CD14-positive monocyte (primary cell): ENCODE measurements at regions not wholly inside any gene's neighbourhood (a gene's known extent, or its start where the extent isn't known, plus 50 kb on each side); places are given as distances from the start of the nearest gene placed in this dataset.

Experiments
- DNase-seq, 3 donors: peaks; one replicate each; pipeline ENCODE4 v3.0.0-alpha.2; 2011 to 2022
- H2AFZ ChIP-seq: 2 replicates; pipeline ENCODE4 v1.6.0; 2012; ENCODE audit warnings: mild to moderate bottlenecking, low read depth, low read length, inconsistent platforms; ENCODE audit not compliant: insufficient read depth, poor library complexity, severe bottlenecking
- H3K27ac ChIP-seq, 2 donors: 1 replicate in 1 of 2; 2 replicates in 1 of 2; pipeline ENCODE4 v1.5.1; 2012 to 2013; ENCODE audit warnings: low read length in 2 of 2, control low read depth in 1 of 2, inconsistent platforms in 1 of 2, low read depth in 1 of 2, mild to moderate bottlenecking in 1 of 2
- H3K27me3 ChIP-seq, 2 donors: one replicate each; pipeline versions ENCODE4 v1.6.0 to v1.6.1; 2011 to 2013; ENCODE audit warnings: low read length in 2 of 2; ENCODE audit not compliant: control insufficient read depth in 2 of 2, insufficient read depth in 2 of 2
- H3K36me3 ChIP-seq, 2 donors: replicated peaks in 1 of 2; 1 replicate in 1 of 2; 2 replicates in 1 of 2; pipeline versions ENCODE4 v1.5.1 to v1.6.1; 2012 to 2013; ENCODE audit warnings: low read length in 2 of 2, control low read depth in 1 of 2, inconsistent platforms in 1 of 2, mild to moderate bottlenecking in 1 of 2; ENCODE audit not compliant: insufficient read depth in 2 of 2, control insufficient read depth in 1 of 2
- H3K4me1 ChIP-seq, 2 donors: 1 replicate in 1 of 2; 2 replicates in 1 of 2; pipeline versions ENCODE4 v1.5.1 to v1.6.1; 2012 to 2013; ENCODE audit warnings: low read length in 2 of 2, control low read depth in 1 of 2, inconsistent platforms in 1 of 2, mild to moderate bottlenecking in 1 of 2, moderate library complexity in 1 of 2; ENCODE audit not compliant: insufficient read depth in 2 of 2, control insufficient read depth in 1 of 2
- H3K4me2 ChIP-seq: replicated peaks from 2 replicates; pipeline ENCODE3; 2012; ENCODE audit warnings: low read length, moderate library complexity, mild to moderate bottlenecking; ENCODE audit not compliant: poor library complexity, severe bottlenecking; ENCODE audit errors: extremely low read depth
- H3K4me3 ChIP-seq, 3 experiments: fragments of 200-600 bp in 1 of 3; sonication (generic) in 1 of 3; replicated peaks in 1 of 3; 1 replicate in 2 of 3; 2 replicates in 1 of 3; pipeline ENCODE4 v1.5.1; 2011 to 2013; ENCODE audit warnings: low read length in 3 of 3, mild to moderate bottlenecking in 3 of 3, control low read depth in 2 of 3, low read depth in 2 of 3, inconsistent platforms in 1 of 3, moderate library complexity in 1 of 3
- H3K79me2 ChIP-seq: 2 replicates; pipeline ENCODE4 v1.6.0; 2012; ENCODE audit warnings: mild to moderate bottlenecking, control low read depth, inconsistent platforms, low read length, moderate library complexity; ENCODE audit not compliant: insufficient read depth
- H3K9ac ChIP-seq: 2 replicates; pipeline ENCODE4 v1.6.0; 2017; ENCODE audit warnings: low read length, mild to moderate bottlenecking; ENCODE audit not compliant: insufficient read depth, poor library complexity, severe bottlenecking
- H3K9me3 ChIP-seq, 2 donors: replicated peaks in 1 of 2; 1 replicate in 1 of 2; 2 replicates in 1 of 2; pipeline versions ENCODE4 v1.5.1 to v1.6.1; 2012 to 2013; ENCODE audit warnings: low read length in 2 of 2, control low read depth in 1 of 2; ENCODE audit not compliant: control insufficient read depth in 1 of 2, insufficient read depth in 1 of 2
- H4K20me1 ChIP-seq: 2 replicates; pipeline ENCODE4 v1.6.0; 2012; ENCODE audit warnings: mild to moderate bottlenecking, low read length, control low read depth, moderate library complexity; ENCODE audit not compliant: insufficient read depth
- H3K27ac Mint-ChIP-seq, 7 donors: one replicate each; pipeline ENCODE4 v1.8.0; 2020; ENCODE audit warnings: mild to moderate bottlenecking in 7 of 7, mixed read lengths in 7 of 7, moderate library complexity in 6 of 7, inconsistent platforms in 2 of 7
- H3K27me3 Mint-ChIP-seq, 3 donors: one replicate each; pipeline ENCODE4 v1.8.0; 2021 to 2022; ENCODE audit warnings: low read depth in 3 of 3, mild to moderate bottlenecking in 3 of 3, mixed read lengths in 3 of 3, moderate library complexity in 3 of 3, inconsistent platforms in 1 of 3
- H3K36me3 Mint-ChIP-seq, 2 donors: one replicate each; pipeline ENCODE4 v1.8.0; 2020; ENCODE audit warnings: mixed read lengths in 2 of 2, inconsistent platforms in 1 of 2, mild to moderate bottlenecking in 1 of 2
- H3K4me1 Mint-ChIP-seq: one replicate; pipeline ENCODE4 v1.8.0; 2020; ENCODE audit warnings: mild to moderate bottlenecking, mixed read lengths
- H3K4me3 Mint-ChIP-seq, 2 donors: one replicate each; pipeline ENCODE4 v1.8.0; 2020; ENCODE audit warnings: mild to moderate bottlenecking in 2 of 2, mixed read lengths in 2 of 2, moderate library complexity in 1 of 2
- H3K9me3 Mint-ChIP-seq, 7 donors: one replicate each; pipeline ENCODE4 v1.8.0; 2020 to 2022; ENCODE audit warnings: mixed read lengths in 7 of 7, mild to moderate bottlenecking in 6 of 7, moderate library complexity in 6 of 7, inconsistent platforms in 2 of 7
- WGBS: methylation state at CpG from one replicate; pipeline ENCODE4 v1.1.5; 2013; ENCODE audit warnings: missing lambda C conversion rate; ENCODE audit not compliant: insufficient coverage; 5-methylcytosine and 5-hydroxymethylcytosine counted together
- intact Hi-C, 2 donors: fragments of 100-400 bp; cut with micrococcal nuclease; formaldehyde crosslinking; loops; one replicate each; pipeline versions ENCODE4 v1.15.0 to v1.15.1; 2023
- TF ChIP-seq, protein P1 (sequence below): fragments of 200-600 bp; IDR thresholded peaks from one replicate; pipeline ENCODE4 v1.8.0; 2022; ENCODE audit warnings: antibody characterized with exemption, mild to moderate bottlenecking

DNA sequence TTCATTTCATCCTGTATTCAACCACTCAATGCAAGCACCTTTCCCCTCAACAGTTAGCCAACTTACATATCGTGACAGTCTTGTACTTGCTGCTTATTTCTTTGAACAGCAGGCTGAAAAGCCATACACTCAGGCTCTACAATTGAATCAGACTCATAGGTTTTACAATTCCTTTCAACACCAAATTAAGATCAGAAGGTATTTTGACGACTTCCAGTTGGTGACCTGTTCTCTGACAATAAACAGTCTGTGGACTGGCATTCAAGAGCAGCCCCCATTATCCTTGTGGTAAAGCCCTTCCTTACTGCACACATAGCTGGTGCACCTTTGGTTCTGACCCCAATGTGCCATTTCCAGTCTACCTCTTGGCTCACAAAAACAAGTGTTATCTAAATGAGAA, 140.0 kb upstream of the MB21D2 start:
- Histone ChIP-seq H2AFZ (no peak overlapping the region), H3K4me1 (no peaks in the 10 kb centered on the region), H3K27me3 (no peaks in the 10 kb centered on the region), H3K9me3 (no peaks in the 10 kb centered on the region), H3K27ac (no peak overlapping the region), H3K4me2 (no peak overlapping the region), H3K4me3 (no peak overlapping the region), H3K36me3 (no peaks in the 10 kb centered on the region), H3K9ac (no peak overlapping the region), H3K79me2 (no peaks in the 10 kb centered on the region), H4K20me1 (no peaks in the 10 kb centered on the region)
- TF ChIP-seq, protein P1, sequence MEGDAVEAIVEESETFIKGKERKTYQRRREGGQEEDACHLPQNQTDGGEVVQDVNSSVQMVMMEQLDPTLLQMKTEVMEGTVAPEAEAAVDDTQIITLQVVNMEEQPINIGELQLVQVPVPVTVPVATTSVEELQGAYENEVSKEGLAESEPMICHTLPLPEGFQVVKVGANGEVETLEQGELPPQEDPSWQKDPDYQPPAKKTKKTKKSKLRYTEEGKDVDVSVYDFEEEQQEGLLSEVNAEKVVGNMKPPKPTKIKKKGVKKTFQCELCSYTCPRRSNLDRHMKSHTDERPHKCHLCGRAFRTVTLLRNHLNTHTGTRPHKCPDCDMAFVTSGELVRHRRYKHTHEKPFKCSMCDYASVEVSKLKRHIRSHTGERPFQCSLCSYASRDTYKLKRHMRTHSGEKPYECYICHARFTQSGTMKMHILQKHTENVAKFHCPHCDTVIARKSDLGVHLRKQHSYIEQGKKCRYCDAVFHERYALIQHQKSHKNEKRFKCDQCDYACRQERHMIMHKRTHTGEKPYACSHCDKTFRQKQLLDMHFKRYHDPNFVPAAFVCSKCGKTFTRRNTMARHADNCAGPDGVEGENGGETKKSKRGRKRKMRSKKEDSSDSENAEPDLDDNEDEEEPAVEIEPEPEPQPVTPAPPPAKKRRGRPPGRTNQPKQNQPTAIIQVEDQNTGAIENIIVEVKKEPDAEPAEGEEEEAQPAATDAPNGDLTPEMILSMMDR: no peak
- H3K27me3 Mint-ChIP-seq: peaks cover 0 to 1% (median 1%) of the 10 kb centered on the region in 3 donors
- intact Hi-C loops: no loop called here
- H3K9me3 Mint-ChIP-seq: peaks cover 0 to 2% (median 0%) of the 10 kb centered on the region in 7 donors
- no peaks in the 10 kb centered on the region for H3K4me1 Mint-ChIP-seq
- no peaks in the 10 kb centered on the region for H3K36me3 Mint-ChIP-seq
- no peak overlapping the region for H3K4me3 Mint-ChIP-seq
- WGBS: 60% methylated on average over 2 of the region's 2 CpGs
- no peak overlapping the region for H3K27ac Mint-ChIP-seq
- DNase-seq: no peak

DNA sequence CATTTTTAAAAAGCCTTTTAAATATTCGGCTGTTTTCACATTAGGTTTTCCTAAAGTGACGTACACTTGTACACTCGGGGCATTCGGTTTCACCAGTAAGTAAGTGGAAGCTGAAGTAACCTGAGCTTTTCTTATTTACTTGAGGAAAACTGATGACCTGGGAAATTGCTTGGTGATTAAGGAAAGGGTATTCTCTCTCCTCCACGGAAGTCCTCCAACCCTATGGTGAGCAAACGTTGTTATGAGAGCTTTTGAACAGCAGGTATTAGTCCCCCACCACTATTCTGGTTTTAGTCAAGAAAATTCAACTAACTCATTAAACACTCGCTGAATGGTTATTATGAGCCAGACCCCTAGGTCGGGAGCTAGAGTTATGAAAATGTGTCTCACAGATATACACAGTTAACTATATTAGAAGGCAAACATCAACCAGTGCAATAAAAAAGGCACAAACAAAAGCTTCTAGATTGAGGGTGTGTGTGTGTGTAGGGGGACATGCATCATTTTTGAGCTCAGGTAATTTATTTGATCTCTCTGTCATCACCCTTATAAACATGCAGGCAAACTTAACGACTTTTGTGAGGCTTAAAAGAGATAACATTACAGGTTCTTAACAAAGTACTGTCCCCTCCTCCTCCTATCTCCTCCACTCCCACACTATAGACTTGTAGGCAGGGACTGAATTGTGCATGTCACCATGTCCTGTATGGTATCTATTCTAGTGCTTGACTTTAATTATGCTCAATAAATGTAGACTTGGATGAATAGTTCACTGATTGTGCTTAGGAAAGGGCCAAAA, 143.3 kb upstream of the MB21D2 start:
- Mint-ChIP-seq H3K27me3 (peaks cover 0 to 3% (median 0%) of the 10 kb centered on the region in 3 donors), H3K27ac (no peak overlapping the region), H3K4me3 (no peak overlapping the region), H3K9me3 (peaks cover 0 to 2% (median 0%) of the 10 kb centered on the region in 7 donors), H3K4me1 (no peaks in the 10 kb centered on the region), H3K36me3 (no peaks in the 10 kb centered on the region)
- Histone ChIP-seq H4K20me1 (no peaks in the 10 kb centered on the region), H3K9me3 (no peaks in the 10 kb centered on the region), H3K4me3 (no peak overlapping the region), H3K9ac (no peak overlapping the region), H3K27me3 (no peaks in the 10 kb centered on the region), H3K4me1 (no peaks in the 10 kb centered on the region), H3K27ac (no peak overlapping the region), H3K79me2 (no peaks in the 10 kb centered on the region), H2AFZ (no peak overlapping the region), H3K4me2 (no peak overlapping the region), H3K36me3 (no peaks in the 10 kb centered on the region)
- no CpG with 5 or more reads among the region's 9 CpGs for WGBS
- DNase-seq: no peak
- TF ChIP-seq, protein P1: no peak
- intact Hi-C loops: no loop called here
